Osteocyte (in vitro differentiated cells): ENCODE measurements at regions not wholly inside any gene's neighbourhood (a gene's known extent, or its start where the extent isn't known, plus 50 kb on each side); places are given as distances from the start of the nearest gene placed in this dataset.
A peak's percentile ranks its signal among the peaks of the same experiment; 100 is the strongest.
"Not testable (repeated sequence)": the region's sequence is repeated elsewhere in the genome, so short reads cannot be mapped to it uniquely, and the experiment has no call there.

Source experiments
- DNase-seq: peaks from one replicate; pipeline ENCODE4 v3.0.0; 2021; ENCODE audit warnings: mixed read lengths; ENCODE audit not compliant: unreplicated experiment; ENCODE audit errors: extremely low spot score
- H3K27ac Mint-ChIP-seq: one replicate; pipeline ENCODE4 v1.8.0; 2021; ENCODE audit warnings: mild to moderate bottlenecking, mixed read lengths; ENCODE audit not compliant: unreplicated experiment
- H3K27me3 Mint-ChIP-seq: one replicate; pipeline ENCODE4 v1.8.0; 2021; ENCODE audit warnings: mixed read lengths; ENCODE audit not compliant: unreplicated experiment
- H3K36me3 Mint-ChIP-seq: one replicate; pipeline ENCODE4 v1.8.0; 2021; ENCODE audit warnings: mixed read lengths; ENCODE audit not compliant: unreplicated experiment
- H3K4me1 Mint-ChIP-seq: one replicate; pipeline ENCODE4 v1.8.0; 2021; ENCODE audit warnings: mixed read lengths; ENCODE audit not compliant: unreplicated experiment
- H3K4me3 Mint-ChIP-seq: one replicate; pipeline ENCODE4 v1.8.0; 2021; ENCODE audit warnings: mild to moderate bottlenecking, moderate library complexity, mixed read lengths; ENCODE audit not compliant: unreplicated experiment
- H3K9me3 Mint-ChIP-seq: one replicate; pipeline ENCODE4 v1.8.0; 2021; ENCODE audit warnings: mixed read lengths; ENCODE audit not compliant: unreplicated experiment
- CTCF ChIP-seq: fragments of 200-600 bp; sonication (generic); IDR thresholded peaks from 2 replicates; pipeline ENCODE4 v1.5.0; 2021; ENCODE audit warnings: antibody characterized with exemption, mild to moderate bottlenecking, moderate library complexity

- Mint-ChIP-seq H3K4me1 (no peaks in the 10 kb centered on the region), H3K4me3 (no peak overlapping the region), H3K36me3 (no peaks in the 10 kb centered on the region), H3K27me3 (no peaks in the 10 kb centered on the region), H3K27ac (no peak overlapping the region), H3K9me3 (peaks cover 7% of the 10 kb centered on the region)
- no peak for DNase-seq
- no peak for TF ChIP-seq CTCF
Observed at GRCh38 chr4:126766241-126766640, 866.5 kb upstream of the INTU start.

GRCh38 chr4:126768338-126768737 lies 864.4 kb upstream of the INTU start:
- no peaks in the 10 kb centered on the region for H3K27me3 Mint-ChIP-seq
- H3K4me1 Mint-ChIP-seq, result no peaks in the 10 kb centered on the region
- H3K4me3 Mint-ChIP-seq, result no peak overlapping the region
- H3K27ac Mint-ChIP-seq, result no peak overlapping the region
- H3K9me3 Mint-ChIP-seq, result peaks cover 3% of the 10 kb centered on the region
- no peaks in the 10 kb centered on the region for H3K36me3 Mint-ChIP-seq
- DNase-seq, result no peak
- TF ChIP-seq CTCF, result no peak

GRCh38 chr4:126770811-126771553 lies 861.8 kb upstream of the INTU start:
- not testable (repeated sequence) for H3K9me3 Mint-ChIP-seq, H3K4me1 Mint-ChIP-seq, H3K27ac Mint-ChIP-seq, H3K4me3 Mint-ChIP-seq, H3K27me3 Mint-ChIP-seq, H3K36me3 Mint-ChIP-seq
- DNase-seq, result peak; percentile 84

GRCh38 chr4:126771618-126772017 lies 861.1 kb upstream of the INTU start:
- H3K27me3 Mint-ChIP-seq, H3K4me3 Mint-ChIP-seq, H3K9me3 Mint-ChIP-seq, H3K36me3 Mint-ChIP-seq, DNase-seq, H3K27ac Mint-ChIP-seq: not testable (repeated sequence)
- peaks cover 11% of the 10 kb centered on the region for H3K4me1 Mint-ChIP-seq

GRCh38 chr4:126772662-126773061 lies 860.1 kb upstream of the INTU start:
- no peaks in the 10 kb centered on the region for H3K36me3 Mint-ChIP-seq
- no peak for TF ChIP-seq CTCF
- no peaks in the 10 kb centered on the region for H3K9me3 Mint-ChIP-seq
- H3K4me3 Mint-ChIP-seq, result no peak overlapping the region
- peaks cover 18% of the 10 kb centered on the region for H3K4me1 Mint-ChIP-seq
- no peak for DNase-seq
- no peak overlapping the region for H3K27ac Mint-ChIP-seq
- H3K27me3 Mint-ChIP-seq, result no peaks in the 10 kb centered on the region

- no peaks in the 10 kb centered on the region for H3K36me3 Mint-ChIP-seq
- TF ChIP-seq CTCF, result no peak
- H3K4me3 Mint-ChIP-seq, result no peak overlapping the region
- no peaks in the 10 kb centered on the region for H3K9me3 Mint-ChIP-seq
- no peak for DNase-seq
- H3K27me3 Mint-ChIP-seq, result no peaks in the 10 kb centered on the region
- peaks cover 24% of the 10 kb centered on the region for H3K4me1 Mint-ChIP-seq
- H3K27ac Mint-ChIP-seq, result no peak overlapping the region
Observed at GRCh38 chr4:126775485-126776106, 857.2 kb upstream of the INTU start.
